ENCODE measurements at regions not wholly inside any gene's neighbourhood (a gene's known extent, or its start where the extent isn't known, plus 50 kb on each side); places are given as distances from the start of the nearest gene placed in this dataset.

GRCh38 chr7:138303230-138304070 is 156.6 kb upstream of the TRIM24 start:
- DNase-seq (ENCODE audit: low read depth, low spot score), result no peak
- no peak overlapping the region for H3K4me3 ChIP-seq
- no peaks in the 10 kb centered on the region for H3K36me3 ChIP-seq (ENCODE audit: insufficient read depth, low read length)
- no peak overlapping the region for H3K27ac ChIP-seq
- H3K9ac ChIP-seq (ENCODE audit: insufficient read length), result no peak overlapping the region
- TF ChIP-seq POLR2AphosphoS5 (IDR thresholded peaks at IDR 0.05; ENCODE audit: borderline replicate concordance, low read depth, low read length) (no peak), EZH2 (IDR thresholded peaks at IDR 0.05) (no peak), FOXP2 (optimal IDR thresholded peaks at IDR 0.05; ENCODE audit: control extremely low read depth, extremely low read length, insufficient read depth) (no peak)
- no peaks in the 10 kb centered on the region for H3K9me3 ChIP-seq (ENCODE audit: low read depth, low read length)

DNA sequence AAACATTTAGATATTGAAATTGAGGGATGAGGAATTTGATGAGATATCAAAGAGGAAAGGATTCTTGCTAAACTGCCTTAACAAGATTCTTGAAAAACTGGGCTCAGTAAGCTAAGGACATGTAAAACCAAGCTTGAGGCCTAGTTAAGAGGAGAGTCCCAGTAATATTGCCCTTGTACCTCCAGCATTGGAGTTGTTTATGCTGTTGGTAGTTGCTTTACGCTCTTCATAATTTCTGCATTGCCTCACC is 156.1 kb upstream of the TRIM24 start:
- Histone ChIP-seq H3K9ac (ENCODE audit: insufficient read length) (no peak overlapping the region), H3K27ac (no peak overlapping the region), H3K36me3 (ENCODE audit: insufficient read depth, low read length) (no peaks in the 10 kb centered on the region), H3K4me3 (no peak overlapping the region), H3K9me3 (ENCODE audit: low read depth, low read length) (no peaks in the 10 kb centered on the region)
- DNase-seq (ENCODE audit: low read depth, low spot score), result no peak
- no peak for TF ChIP-seq EZH2 (IDR thresholded peaks at IDR 0.05)
- TF ChIP-seq FOXP2 (optimal IDR thresholded peaks at IDR 0.05; ENCODE audit: control extremely low read depth, extremely low read length, insufficient read depth), result no peak
- TF ChIP-seq POLR2AphosphoS5 (IDR thresholded peaks at IDR 0.05; ENCODE audit: borderline replicate concordance, low read depth, low read length), result no peak

GRCh38 chr7:138307633-138308032 is 152.4 kb upstream of the TRIM24 start:
- DNase-seq (ENCODE audit: low read depth, low spot score), result no peak
- no peak overlapping the region for H3K27ac ChIP-seq
- TF ChIP-seq EZH2 (IDR thresholded peaks at IDR 0.05), result no peak
- TF ChIP-seq POLR2AphosphoS5 (IDR thresholded peaks at IDR 0.05; ENCODE audit: borderline replicate concordance, low read depth, low read length), result no peak
- no peak for TF ChIP-seq FOXP2 (optimal IDR thresholded peaks at IDR 0.05; ENCODE audit: control extremely low read depth, extremely low read length, insufficient read depth)
- no peak overlapping the region for H3K9ac ChIP-seq (ENCODE audit: insufficient read length)
- no peak overlapping the region for H3K4me3 ChIP-seq
- no peaks in the 10 kb centered on the region for H3K36me3 ChIP-seq (ENCODE audit: insufficient read depth, low read length)
- no peaks in the 10 kb centered on the region for H3K9me3 ChIP-seq (ENCODE audit: low read depth, low read length)

GRCh38 chr7:138308136-138308535 is 151.9 kb upstream of the TRIM24 start:
- no peak overlapping the region for H3K4me3 ChIP-seq

DNA sequence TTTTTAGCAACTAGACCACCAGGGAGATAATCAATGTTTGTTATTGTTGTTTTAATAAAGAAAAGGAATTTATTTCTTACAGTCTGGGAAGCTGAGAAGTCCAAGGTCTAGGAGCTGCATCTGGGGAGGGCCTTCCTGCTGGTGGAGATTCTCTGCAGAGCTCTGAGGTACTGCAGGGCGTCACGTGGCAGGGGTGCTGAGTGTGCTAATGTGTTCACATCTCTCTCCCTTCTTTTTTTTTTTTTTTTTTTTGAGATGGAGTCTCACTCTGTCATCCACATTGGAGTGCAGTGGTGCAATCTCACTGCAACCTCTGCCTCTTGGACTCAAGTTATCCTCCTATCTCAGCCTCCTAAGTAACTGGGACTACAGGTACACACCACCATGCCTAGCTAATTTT is 150.9 kb upstream of the TRIM24 start:
- no peak for DNase-seq (ENCODE audit: low read depth, low spot score)
- Histone ChIP-seq H3K27ac (no peak overlapping the region), H3K36me3 (ENCODE audit: insufficient read depth, low read length) (no peaks in the 10 kb centered on the region), H3K9me3 (ENCODE audit: low read depth, low read length) (no peaks in the 10 kb centered on the region), H3K9ac (ENCODE audit: insufficient read length) (no peak overlapping the region), H3K4me3 (no peak overlapping the region)
- no peak for TF ChIP-seq POLR2AphosphoS5 (IDR thresholded peaks at IDR 0.05; ENCODE audit: borderline replicate concordance, low read depth, low read length)
- no peak for TF ChIP-seq EZH2 (IDR thresholded peaks at IDR 0.05)
- no peak for TF ChIP-seq FOXP2 (optimal IDR thresholded peaks at IDR 0.05; ENCODE audit: control extremely low read depth, extremely low read length, insufficient read depth)

More at GRCh38 chr7:138308136-138308535, 151.9 kb upstream of the TRIM24 start:
- DNase-seq (ENCODE audit: low read depth, low spot score), result no peak
- Histone ChIP-seq H3K9ac (ENCODE audit: insufficient read length) (no peak overlapping the region), H3K27ac (no peak overlapping the region), H3K9me3 (ENCODE audit: low read depth, low read length) (no peaks in the 10 kb centered on the region), H3K36me3 (ENCODE audit: insufficient read depth, low read length) (no peaks in the 10 kb centered on the region)
- TF ChIP-seq FOXP2 (optimal IDR thresholded peaks at IDR 0.05; ENCODE audit: control extremely low read depth, extremely low read length, insufficient read depth), result no peak
- TF ChIP-seq EZH2 (IDR thresholded peaks at IDR 0.05), result no peak
- no peak for TF ChIP-seq POLR2AphosphoS5 (IDR thresholded peaks at IDR 0.05; ENCODE audit: borderline replicate concordance, low read depth, low read length)

DNA sequence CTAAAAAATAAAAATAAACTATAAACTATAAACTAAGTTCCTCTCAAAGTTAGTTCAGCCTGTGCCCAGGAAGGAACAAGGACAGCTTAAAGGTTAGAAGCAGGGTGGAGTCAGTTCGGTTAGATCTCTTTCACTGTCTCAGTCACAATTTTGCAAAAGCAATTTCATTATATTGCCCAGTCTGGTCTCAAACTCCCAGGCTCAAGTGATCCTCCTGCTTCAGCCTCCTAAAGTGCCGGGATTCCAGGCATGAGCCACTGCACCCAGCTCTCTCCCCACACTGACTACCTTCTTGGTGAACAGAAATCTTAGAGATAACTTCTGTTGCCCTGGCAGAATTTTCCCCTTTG is 146.3 kb upstream of the TRIM24 start:
- H3K36me3 ChIP-seq (ENCODE audit: insufficient read depth, low read length), result no peaks in the 10 kb centered on the region
- no peaks in the 10 kb centered on the region for H3K9me3 ChIP-seq (ENCODE audit: low read depth, low read length)
- TF ChIP-seq POLR2AphosphoS5 (IDR thresholded peaks at IDR 0.05; ENCODE audit: borderline replicate concordance, low read depth, low read length) (no peak), EZH2 (IDR thresholded peaks at IDR 0.05) (no peak), FOXP2 (optimal IDR thresholded peaks at IDR 0.05; ENCODE audit: control extremely low read depth, extremely low read length, insufficient read depth) (no peak)
- H3K9ac ChIP-seq (ENCODE audit: insufficient read length), result no peak overlapping the region
- no peak for DNase-seq (ENCODE audit: low read depth, low spot score)
- H3K4me3 ChIP-seq, result no peak overlapping the region
- H3K27ac ChIP-seq, result no peak overlapping the region

GRCh38 chr7:138316421-138317043 is 143.5 kb upstream of the TRIM24 start:
- Histone ChIP-seq H3K9me3 (ENCODE audit: low read depth, low read length) (no peaks in the 10 kb centered on the region), H3K9ac (ENCODE audit: insufficient read length) (no peak overlapping the region), H3K27ac (no peak overlapping the region), H3K36me3 (ENCODE audit: insufficient read depth, low read length) (no peaks in the 10 kb centered on the region), H3K4me3 (no peak overlapping the region)
- no peak for DNase-seq (ENCODE audit: low read depth, low spot score)
- TF ChIP-seq EZH2 (IDR thresholded peaks at IDR 0.05), result no peak
- no peak for TF ChIP-seq FOXP2 (optimal IDR thresholded peaks at IDR 0.05; ENCODE audit: control extremely low read depth, extremely low read length, insufficient read depth)
- no peak for TF ChIP-seq POLR2AphosphoS5 (IDR thresholded peaks at IDR 0.05; ENCODE audit: borderline replicate concordance, low read depth, low read length)

GRCh38 chr7:138317044-138317596 is 142.9 kb upstream of the TRIM24 start:
- Histone ChIP-seq H3K4me3 (no peak overlapping the region), H3K9me3 (ENCODE audit: low read depth, low read length) (no peaks in the 10 kb centered on the region), H3K36me3 (ENCODE audit: insufficient read depth, low read length) (no peaks in the 10 kb centered on the region), H3K27ac (no peak overlapping the region), H3K9ac (ENCODE audit: insufficient read length) (no peak overlapping the region)
- TF ChIP-seq POLR2AphosphoS5 (IDR thresholded peaks at IDR 0.05; ENCODE audit: borderline replicate concordance, low read depth, low read length) (no peak), FOXP2 (optimal IDR thresholded peaks at IDR 0.05; ENCODE audit: control extremely low read depth, extremely low read length, insufficient read depth) (no peak), EZH2 (IDR thresholded peaks at IDR 0.05) (no peak)
- no peak for DNase-seq (ENCODE audit: low read depth, low spot score)
